ENCODE measurements at regions not wholly inside any gene's neighbourhood (a gene's known extent, or its start where the extent isn't known, plus 50 kb on each side); places are given as distances from the start of the nearest gene placed in this dataset.
"Not testable (repeated sequence)": the region's sequence is repeated elsewhere in the genome, so short reads cannot be mapped to it uniquely, and the experiment has no call there.

GRCh38 chr1:146487155-146487554 lies 258.3 kb upstream of the NOTCH2NLA start:
- TF ChIP-seq, protein P1, sequence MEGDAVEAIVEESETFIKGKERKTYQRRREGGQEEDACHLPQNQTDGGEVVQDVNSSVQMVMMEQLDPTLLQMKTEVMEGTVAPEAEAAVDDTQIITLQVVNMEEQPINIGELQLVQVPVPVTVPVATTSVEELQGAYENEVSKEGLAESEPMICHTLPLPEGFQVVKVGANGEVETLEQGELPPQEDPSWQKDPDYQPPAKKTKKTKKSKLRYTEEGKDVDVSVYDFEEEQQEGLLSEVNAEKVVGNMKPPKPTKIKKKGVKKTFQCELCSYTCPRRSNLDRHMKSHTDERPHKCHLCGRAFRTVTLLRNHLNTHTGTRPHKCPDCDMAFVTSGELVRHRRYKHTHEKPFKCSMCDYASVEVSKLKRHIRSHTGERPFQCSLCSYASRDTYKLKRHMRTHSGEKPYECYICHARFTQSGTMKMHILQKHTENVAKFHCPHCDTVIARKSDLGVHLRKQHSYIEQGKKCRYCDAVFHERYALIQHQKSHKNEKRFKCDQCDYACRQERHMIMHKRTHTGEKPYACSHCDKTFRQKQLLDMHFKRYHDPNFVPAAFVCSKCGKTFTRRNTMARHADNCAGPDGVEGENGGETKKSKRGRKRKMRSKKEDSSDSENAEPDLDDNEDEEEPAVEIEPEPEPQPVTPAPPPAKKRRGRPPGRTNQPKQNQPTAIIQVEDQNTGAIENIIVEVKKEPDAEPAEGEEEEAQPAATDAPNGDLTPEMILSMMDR (IDR thresholded peaks at IDR 0.05) = not testable (repeated sequence)
- not testable (repeated sequence) for TF ChIP-seq POLR2A (IDR thresholded peaks at IDR 0.05)
